Loucy (cell line): ENCODE measurements at regions not wholly inside any gene's neighbourhood (a gene's known extent, or its start where the extent isn't known, plus 50 kb on each side); places are given as distances from the start of the nearest gene placed in this dataset.

Experiments used
- EZH2phosphoT487 ChIP-seq: fragments of 200-600 bp; IDR thresholded peaks from 2 replicates; pipeline ENCODE4 v1.6.1; 2018; ENCODE audit warnings: antibody characterized with exemption, mild to moderate bottlenecking, moderate library complexity, borderline replicate concordance
- TF ChIP-seq, protein P1 (sequence below): fragments of 200-600 bp; sonication (generic); conservative IDR thresholded peaks from 2 replicates; pipeline ENCODE4 v1.5.1; 2014; ENCODE audit warnings: mild to moderate bottlenecking, antibody characterized with exemption, low read length

DNA sequence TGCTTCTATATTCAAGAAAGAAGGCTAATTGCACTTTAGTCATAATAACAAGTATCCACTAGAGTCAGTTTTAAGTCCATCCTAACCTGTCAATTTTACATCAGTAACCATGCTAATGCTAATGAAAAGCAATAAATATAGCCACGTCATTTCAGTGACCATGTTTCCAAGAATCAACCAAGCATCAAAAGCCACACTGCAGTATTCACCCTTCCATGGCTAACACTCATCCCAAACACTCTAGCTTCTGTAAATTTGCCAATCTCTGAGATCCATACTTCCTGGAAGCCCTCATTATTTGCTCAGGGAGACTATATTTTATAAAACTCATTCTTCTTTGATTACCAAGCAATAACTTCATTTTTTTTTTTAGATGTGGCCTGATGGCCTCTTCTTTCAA, 712.0 kb downstream of the CETN3 start:
- TF ChIP-seq, protein P1, sequence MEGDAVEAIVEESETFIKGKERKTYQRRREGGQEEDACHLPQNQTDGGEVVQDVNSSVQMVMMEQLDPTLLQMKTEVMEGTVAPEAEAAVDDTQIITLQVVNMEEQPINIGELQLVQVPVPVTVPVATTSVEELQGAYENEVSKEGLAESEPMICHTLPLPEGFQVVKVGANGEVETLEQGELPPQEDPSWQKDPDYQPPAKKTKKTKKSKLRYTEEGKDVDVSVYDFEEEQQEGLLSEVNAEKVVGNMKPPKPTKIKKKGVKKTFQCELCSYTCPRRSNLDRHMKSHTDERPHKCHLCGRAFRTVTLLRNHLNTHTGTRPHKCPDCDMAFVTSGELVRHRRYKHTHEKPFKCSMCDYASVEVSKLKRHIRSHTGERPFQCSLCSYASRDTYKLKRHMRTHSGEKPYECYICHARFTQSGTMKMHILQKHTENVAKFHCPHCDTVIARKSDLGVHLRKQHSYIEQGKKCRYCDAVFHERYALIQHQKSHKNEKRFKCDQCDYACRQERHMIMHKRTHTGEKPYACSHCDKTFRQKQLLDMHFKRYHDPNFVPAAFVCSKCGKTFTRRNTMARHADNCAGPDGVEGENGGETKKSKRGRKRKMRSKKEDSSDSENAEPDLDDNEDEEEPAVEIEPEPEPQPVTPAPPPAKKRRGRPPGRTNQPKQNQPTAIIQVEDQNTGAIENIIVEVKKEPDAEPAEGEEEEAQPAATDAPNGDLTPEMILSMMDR, result no peak
- no peak for TF ChIP-seq EZH2phosphoT487
